ENCODE measurements at regions not wholly inside any gene's neighbourhood (a gene's known extent, or its start where the extent isn't known, plus 50 kb on each side); places are given as distances from the start of the nearest gene placed in this dataset.

- peaks cover 3% of the 10 kb centered on the region for H3K9me3 ChIP-seq (replicated peaks; ENCODE audit: control insufficient read depth, insufficient read depth, low read depth, low read length)
- H3K27me3 ChIP-seq (ENCODE audit: control insufficient read depth in 2 of 2, insufficient read depth in 2 of 2, low read length in 2 of 2) = peaks cover 3 to 11% of the 10 kb centered on the region in 2 experiments; a peak in 3 of 5 replicates
- H3K4me1 ChIP-seq (replicated peaks in 1 of 2; ENCODE audit: control insufficient read depth in 2 of 2, insufficient read depth in 2 of 2, low read length in 2 of 2) = no peaks in the 10 kb centered on the region
- H3K4me3 ChIP-seq = no peak overlapping the region
- no TSS peak for BruUV-seq (replicated peaks)
- no peak overlapping the region for H3K27ac ChIP-seq (ENCODE audit: extremely low read depth, low read depth, low read length)
- ChIA-PET CTCF (ENCODE audit: low intra/inter-chr PET ratio) (no interaction called here), POLR2A (no interaction called here)
- H3K36me3 ChIP-seq (ENCODE audit: control insufficient read depth, insufficient read depth, low read length) = no peaks in the 10 kb centered on the region
- DNase-seq (ENCODE audit: extremely low read depth in 1 of 4, low spot score in 3 of 4) (no peak), FAIRE-seq (no peak), ATAC-seq (no peak)
- H4K20me1 ChIP-seq (replicated peaks; ENCODE audit: control insufficient read depth, insufficient read depth, low read length) = no peaks in the 10 kb centered on the region
- 43% methylated on average over 1 of the region's 1 CpG for whole genome bisulfite sequencing (ENCODE audit: insufficient coverage, low coverage, missing lambda C conversion rate)
- H3K4me2 ChIP-seq (ENCODE audit: insufficient read depth, low read length) = no peak overlapping the region
- no peaks in the 10 kb centered on the region for H3K9me1 ChIP-seq (ENCODE audit: control insufficient read depth, insufficient read depth, low read length)
- no peak overlapping the region for H3K9ac ChIP-seq (ENCODE audit: insufficient read depth in 1 of 2, low read depth in 2 of 2, low read length in 2 of 2)
- H3K79me2 ChIP-seq (ENCODE audit: control insufficient read depth, insufficient read depth, low read length) = no peaks in the 10 kb centered on the region
- no peak overlapping the region for H2AFZ ChIP-seq (ENCODE audit: low read depth, low read length)
- in situ Hi-C loops (cut with MboI) = no loop called here
- intact Hi-C loops (cut with micrococcal nuclease) = no loop called here
- no peak for TF ChIP-seq HDAC3 (IDR thresholded peaks at IDR 0.05; ENCODE audit: borderline replicate concordance, partially characterized antibody)
- TF ChIP-seq REST (IDR thresholded peaks at IDR 0.05; ENCODE audit: borderline replicate concordance) = no peak
- no peak for TF ChIP-seq REST (CRISPR knock-in tag; IDR thresholded peaks at IDR 0.05; ENCODE audit: low read depth)
- no peak for TF ChIP-seq BRD4 (IDR thresholded peaks at IDR 0.05)
- TF ChIP-seq MEF2A (IDR thresholded peaks at IDR 0.05; ENCODE audit: control insufficient read depth, low read depth, low read length) = no peak
- no peak for TF ChIP-seq NCOA6 (IDR thresholded peaks at IDR 0.05)
- TF ChIP-seq ZNF24 (IDR thresholded peaks at IDR 0.05) = no peak
- no peak for TF ChIP-seq ZNF76 (CRISPR knock-in tag; IDR thresholded peaks at IDR 0.05; ENCODE audit: borderline replicate concordance)
- no peak for TF ChIP-seq UBTF (IDR thresholded peaks at IDR 0.05; ENCODE audit: borderline replicate concordance in 1 of 2, low read depth in 2 of 2, low read length in 2 of 2)
- TF ChIP-seq BMI1 (IDR thresholded peaks at IDR 0.05; ENCODE audit: low read length) = no peak
Observed at GRCh38 chr12:107829271-107829670, 54.8 kb downstream of the ASCL4 start.

Data from K562 (cell line).